ENCODE measurements at regions not wholly inside any gene's neighbourhood (a gene's known extent, or its start where the extent isn't known, plus 50 kb on each side); places are given as distances from the start of the nearest gene placed in this dataset.

DNA sequence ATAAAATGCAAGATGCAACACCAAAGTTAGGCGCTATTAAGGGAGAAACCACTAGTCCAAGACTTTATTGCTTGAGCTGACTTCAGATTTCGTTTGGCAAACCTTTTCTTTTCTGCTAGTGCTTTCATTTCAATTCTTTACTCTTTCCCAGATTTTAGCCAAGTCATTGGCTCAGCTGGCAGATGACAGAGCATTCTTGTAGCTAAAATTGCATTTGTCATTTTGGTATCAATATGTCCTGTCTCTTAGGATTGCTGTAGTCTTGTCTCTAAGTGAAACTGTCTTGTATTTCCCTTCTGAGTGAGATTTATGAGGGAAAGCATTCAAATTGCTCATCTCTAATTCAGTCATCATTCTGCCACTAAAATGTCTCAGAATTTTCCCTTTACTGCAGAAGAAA, 335.1 kb downstream of the METTL4 start:
- TF ChIP-seq CTCF (IDR thresholded peaks at IDR 0.05): no peak
- no peak for TF ChIP-seq POLR2AphosphoS5 (IDR thresholded peaks at IDR 0.05)
- no peak for TF ChIP-seq POLR2A (IDR thresholded peaks at IDR 0.05)
- TF ChIP-seq EP300 (IDR thresholded peaks at IDR 0.05): no peak

All from stomach (tissue), 4 donors.